Fibroblast of lung (primary cell): ENCODE measurements at regions not wholly inside any gene's neighbourhood (a gene's known extent, or its start where the extent isn't known, plus 50 kb on each side); places are given as distances from the start of the nearest gene placed in this dataset.

Source experiments
- DNase-seq, 2 donors: peaks; one replicate each; pipeline versions ENCODE4 v3.0.0 to v3.0.0-alpha.2; 2010; ENCODE audit warnings: low read depth in 2 of 2
- H2AFZ ChIP-seq: 2 replicates; pipeline ENCODE4 v1.5.1; 2012; ENCODE audit warnings: low read length, control low read depth, inconsistent platforms
- H3K27ac ChIP-seq: 2 replicates; pipeline ENCODE4 v1.5.1; 2011; ENCODE audit warnings: low read length, control low read depth; ENCODE audit not compliant: insufficient read depth
- H3K27me3 ChIP-seq: 2 replicates; pipeline ENCODE4 v1.5.1; 2011; ENCODE audit warnings: mild to moderate bottlenecking, low read length; ENCODE audit not compliant: control insufficient read depth, insufficient read depth
- H3K36me3 ChIP-seq: 2 replicates; pipeline ENCODE4 v1.5.1; 2011; ENCODE audit warnings: low read length; ENCODE audit not compliant: control insufficient read depth, insufficient read depth
- H3K4me1 ChIP-seq: 2 replicates; pipeline ENCODE4 v1.5.1; 2011; ENCODE audit warnings: low read length; ENCODE audit not compliant: control insufficient read depth, insufficient read depth; ENCODE audit errors: extremely low read depth
- H3K4me2 ChIP-seq: 2 replicates; pipeline ENCODE4 v1.5.1; 2011; ENCODE audit warnings: low read length, control low read depth; ENCODE audit not compliant: insufficient read depth; ENCODE audit errors: extremely low read depth
- H3K4me3 ChIP-seq, 4 experiments: fragments of 200-600 bp in 1 of 4; sonication (generic) in 1 of 4; replicated peaks in 1 of 4; 2 replicates each; pipeline ENCODE4 v1.5.1; 2011 to 2016; ENCODE audit warnings: low read length in 4 of 4, low read depth in 3 of 4, mild to moderate bottlenecking in 3 of 4, control low read depth in 2 of 4, inconsistent platforms in 1 of 4, mixed read lengths in 1 of 4; ENCODE audit not compliant: insufficient read depth in 1 of 4; ENCODE audit errors: control extremely low read depth in 1 of 4
- H3K79me2 ChIP-seq: 2 replicates; pipeline ENCODE4 v1.5.1; 2012; ENCODE audit warnings: mild to moderate bottlenecking, low read length, inconsistent platforms; ENCODE audit not compliant: control insufficient read depth, insufficient read depth
- H3K9ac ChIP-seq: 2 replicates; pipeline ENCODE4 v1.5.1; 2011; ENCODE audit warnings: mild to moderate bottlenecking, low read length, control low read depth; ENCODE audit not compliant: insufficient read depth
- H3K9me3 ChIP-seq: 2 replicates; pipeline ENCODE4 v1.5.1; 2012; ENCODE audit warnings: low read depth, low read length; ENCODE audit not compliant: control insufficient read depth, insufficient read depth
- H4K20me1 ChIP-seq: 2 replicates; pipeline ENCODE4 v1.5.1; 2011; ENCODE audit warnings: low read length; ENCODE audit not compliant: control insufficient read depth, insufficient read depth; ENCODE audit errors: extremely low read depth
- CTCF ChIP-seq, 2 donors: IDR thresholded peaks in 1 of 2; conservative IDR thresholded peaks in 1 of 2; 1 replicate in 1 of 2; 2 replicates in 1 of 2; pipeline ENCODE4 v1.5.1; 2011 to 2012; ENCODE audit warnings: low read length in 2 of 2, control low read depth in 1 of 2, inconsistent platforms in 1 of 2, low read depth in 1 of 2, mild to moderate bottlenecking in 1 of 2
- EZH2 ChIP-seq: IDR thresholded peaks from 2 replicates; pipeline ENCODE4 v1.5.1; 2012; ENCODE audit warnings: low read length, control low read depth, mild to moderate bottlenecking; ENCODE audit errors: missing control alignments

GRCh38 chr6:56767435-56767834 lies 124.7 kb upstream of the DST start:
- H3K9ac ChIP-seq, result no peak overlapping the region
- H3K27me3 ChIP-seq, result no peaks in the 10 kb centered on the region
- no peak overlapping the region for H2AFZ ChIP-seq
- no peak for TF ChIP-seq CTCF (conservative IDR thresholded peaks at IDR 0.05 in 1 of 2, IDR thresholded peaks at IDR 0.05 in 1 of 2; ENCODE audit: low read depth in 1 of 2, low read length in 2 of 2)
- no peak for TF ChIP-seq EZH2
- no peaks in the 10 kb centered on the region for H3K36me3 ChIP-seq
- H3K4me3 ChIP-seq, result no peak overlapping the region
- H3K4me1 ChIP-seq, result peaks cover 27% of the 10 kb centered on the region
- H4K20me1 ChIP-seq, result peaks cover 3% of the 10 kb centered on the region
- H3K27ac ChIP-seq, result no peak overlapping the region
- H3K4me2 ChIP-seq, result no peak overlapping the region
- H3K79me2 ChIP-seq, result peaks cover 93% of the 10 kb centered on the region
- no peak for DNase-seq
- no peaks in the 10 kb centered on the region for H3K9me3 ChIP-seq

- H2AFZ ChIP-seq, result no peak overlapping the region
- no peaks in the 10 kb centered on the region for H3K36me3 ChIP-seq
- no peak overlapping the region for H3K4me3 ChIP-seq
- DNase-seq, result peak; percentile 90 to 91
- H3K9ac ChIP-seq, result no peak overlapping the region
- H3K79me2 ChIP-seq, result peaks cover 95% of the 10 kb centered on the region
- H3K4me2 ChIP-seq, result peak overlapping the region; percentile 32
- TF ChIP-seq EZH2, result no peak
- TF ChIP-seq CTCF (conservative IDR thresholded peaks at IDR 0.05 in 1 of 2, IDR thresholded peaks at IDR 0.05 in 1 of 2; ENCODE audit: low read depth in 1 of 2, low read length in 2 of 2), result no peak
- H4K20me1 ChIP-seq, result peaks cover 3% of the 10 kb centered on the region
- H3K9me3 ChIP-seq, result no peaks in the 10 kb centered on the region
- peak overlapping the region; percentile 23 for H3K27ac ChIP-seq
- peaks cover 27% of the 10 kb centered on the region for H3K4me1 ChIP-seq
- no peaks in the 10 kb centered on the region for H3K27me3 ChIP-seq
Observed at GRCh38 chr6:56766806-56767178, 124.1 kb upstream of the DST start.

GRCh38 chr6:56766139-56766805 lies 123.6 kb upstream of the DST start:
- peaks cover 24% of the 10 kb centered on the region for H3K4me1 ChIP-seq

More at GRCh38 chr6:56766139-56766805, 123.6 kb upstream of the DST start:
- no peaks in the 10 kb centered on the region for H3K36me3 ChIP-seq
- no peak for TF ChIP-seq CTCF (conservative IDR thresholded peaks at IDR 0.05 in 1 of 2, IDR thresholded peaks at IDR 0.05 in 1 of 2; ENCODE audit: low read depth in 1 of 2, low read length in 2 of 2)
- TF ChIP-seq EZH2, result no peak
- H3K9ac ChIP-seq, result no peak overlapping the region
- no peak overlapping the region for H3K4me3 ChIP-seq
- H3K4me2 ChIP-seq, result no peak overlapping the region
- H2AFZ ChIP-seq, result no peak overlapping the region
- H3K9me3 ChIP-seq, result no peaks in the 10 kb centered on the region
- peaks cover 96% of the 10 kb centered on the region for H3K79me2 ChIP-seq
- no peaks in the 10 kb centered on the region for H3K27me3 ChIP-seq
- H4K20me1 ChIP-seq, result peaks cover 3% of the 10 kb centered on the region
- peak overlapping the region; percentile 23 for H3K27ac ChIP-seq
- DNase-seq, result no peak
